ENCODE measurements at regions not wholly inside any gene's neighbourhood (a gene's known extent, or its start where the extent isn't known, plus 50 kb on each side); places are given as distances from the start of the nearest gene placed in this dataset.
"Not testable (repeated sequence)": the region's sequence is repeated elsewhere in the genome, so short reads cannot be mapped to it uniquely, and the experiment has no call there.

GRCh38 chr16:22651111-22651817, 140.6 kb downstream of the NPIPB5 start:
- H3K4me1 ChIP-seq (replicated peaks in 1 of 2; ENCODE audit: control insufficient read depth in 2 of 2, insufficient read depth in 2 of 2, low read length in 2 of 2); H3K9ac ChIP-seq (ENCODE audit: insufficient read depth in 1 of 2, low read depth in 2 of 2, low read length in 2 of 2); H3K4me3 ChIP-seq; BruUV-seq (replicated peaks); intact Hi-C loops (cut with micrococcal nuclease); H3K9me1 ChIP-seq (ENCODE audit: control insufficient read depth, insufficient read depth, low read length); H4K20me1 ChIP-seq (replicated peaks; ENCODE audit: control insufficient read depth, insufficient read depth, low read length); CTCF ChIA-PET (ENCODE audit: low intra/inter-chr PET ratio); in situ Hi-C loops (cut with MboI); H3K36me3 ChIP-seq (ENCODE audit: control insufficient read depth, insufficient read depth, low read length); H3K4me2 ChIP-seq (ENCODE audit: insufficient read depth, low read length); H3K27ac ChIP-seq (ENCODE audit: extremely low read depth, low read depth, low read length); H3K79me2 ChIP-seq (ENCODE audit: control insufficient read depth, insufficient read depth, low read length); FAIRE-seq; H2AFZ ChIP-seq (ENCODE audit: low read depth, low read length); H3K27me3 ChIP-seq (ENCODE audit: control insufficient read depth in 2 of 2, insufficient read depth in 2 of 2, low read length in 2 of 2); H3K9me3 ChIP-seq (replicated peaks; ENCODE audit: control insufficient read depth, insufficient read depth, low read depth, low read length); ATAC-seq; DNase-seq (ENCODE audit: extremely low read depth in 1 of 4, low spot score in 3 of 4): not testable (repeated sequence)
- POLR2A ChIA-PET: interaction anchor here (1.1 kb wide), 1 partner anchor 16 kb away, joined by 3 read pairs; no protein-coding TSS in a partner anchor
- under 1% methylated on average over 6 of the region's 6 CpGs for WGBS (ENCODE audit: insufficient coverage, low coverage, missing lambda C conversion rate)
- peak; percentile 72 for TF ChIP-seq ZNF146 (CRISPR knock-in tag; IDR thresholded peaks at IDR 0.05; ENCODE audit: unreplicated experiment)

DNA sequence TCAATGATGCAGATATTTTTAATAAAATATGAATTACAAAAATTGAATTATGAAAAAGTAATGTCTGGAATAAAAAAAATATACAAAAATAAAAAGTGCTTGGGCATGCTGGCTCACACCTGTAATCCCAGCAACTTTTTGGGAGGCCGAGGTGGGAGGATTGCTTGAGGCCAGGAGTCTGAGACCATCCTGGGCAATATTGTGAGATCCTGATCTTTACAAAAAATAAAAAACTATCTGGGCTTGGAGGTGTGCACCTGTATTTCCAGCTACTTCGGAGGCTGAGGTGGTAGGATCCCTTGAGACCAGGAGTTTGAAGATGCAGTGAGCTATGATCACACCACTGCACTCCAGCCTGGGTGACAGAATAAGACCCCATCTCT, 141.8 kb downstream of the NPIPB5 start:
- no peaks in the 10 kb centered on the region for H4K20me1 ChIP-seq (replicated peaks; ENCODE audit: control insufficient read depth, insufficient read depth, low read length)
- H3K9ac ChIP-seq (ENCODE audit: insufficient read depth in 1 of 2, low read depth in 2 of 2, low read length in 2 of 2): no peak overlapping the region
- no peak overlapping the region for H3K4me2 ChIP-seq (ENCODE audit: insufficient read depth, low read length)
- ChIA-PET POLR2A (no interaction called here), CTCF (ENCODE audit: low intra/inter-chr PET ratio) (no interaction called here)
- H2AFZ ChIP-seq (ENCODE audit: low read depth, low read length): no peak overlapping the region
- intact Hi-C loops (cut with micrococcal nuclease) (no loop called here), in situ Hi-C loops (cut with MboI) (no loop called here)
- no peaks in the 10 kb centered on the region for H3K79me2 ChIP-seq (ENCODE audit: control insufficient read depth, insufficient read depth, low read length)
- no peaks in the 10 kb centered on the region for H3K36me3 ChIP-seq (ENCODE audit: control insufficient read depth, insufficient read depth, low read length)
- DNase-seq (ENCODE audit: extremely low read depth in 1 of 4, low spot score in 3 of 4): no peak
- H3K4me3 ChIP-seq: no peak overlapping the region
- WGBS (ENCODE audit: insufficient coverage, low coverage, missing lambda C conversion rate): 0% methylated on average over 2 of the region's 2 CpGs
- no peaks in the 10 kb centered on the region for H3K4me1 ChIP-seq (replicated peaks in 1 of 2; ENCODE audit: control insufficient read depth in 2 of 2, insufficient read depth in 2 of 2, low read length in 2 of 2)
- H3K27me3 ChIP-seq (ENCODE audit: control insufficient read depth in 2 of 2, insufficient read depth in 2 of 2, low read length in 2 of 2): peaks cover 0 to 2% of the 10 kb centered on the region in 2 experiments; a peak in 1 of 5 replicates
- no peak for FAIRE-seq
- H3K9me1 ChIP-seq (ENCODE audit: control insufficient read depth, insufficient read depth, low read length): no peaks in the 10 kb centered on the region
- TF ChIP-seq POLR2AphosphoS2 (IDR thresholded peaks at IDR 0.05; ENCODE audit: low read length) (no peak), ZNF217 (CRISPR knock-in tag; IDR thresholded peaks at IDR 0.05) (no peak), PREB (CRISPR knock-in tag; IDR thresholded peaks at IDR 0.05) (no peak), ZNF121 (CRISPR knock-in tag; conservative IDR thresholded peaks at IDR 0.05) (no peak), COPS2 (conservative IDR thresholded peaks at IDR 0.05) (no peak), MYNN (IDR thresholded peaks at IDR 0.05) (no peak), MYNN (CRISPR knock-in tag; IDR thresholded peaks at IDR 0.05) (no peak), SMAD4 (CRISPR knock-in tag; conservative IDR thresholded peaks at IDR 0.05) (no peak), GTF2A2 (tag; IDR thresholded peaks at IDR 0.05) (no peak), TEAD1 (CRISPR knock-in tag; IDR thresholded peaks at IDR 0.05) (no peak), TAL1 (IDR thresholded peaks at IDR 0.05) (no peak), RCOR1 (IDR thresholded peaks at IDR 0.05; ENCODE audit: borderline replicate concordance in 1 of 2, low read depth in 2 of 2, low read length in 2 of 2) (no peak), STAT5A (IDR thresholded peaks at IDR 0.05; ENCODE audit: borderline replicate concordance, low read length) (no peak), ELF1 (tag; IDR thresholded peaks at IDR 0.05) (no peak)
- no peak for ATAC-seq
- H3K9me3 ChIP-seq (replicated peaks; ENCODE audit: control insufficient read depth, insufficient read depth, low read depth, low read length): no peaks in the 10 kb centered on the region
- no TSS peak for BruUV-seq (replicated peaks)
- no peak overlapping the region for H3K27ac ChIP-seq (ENCODE audit: extremely low read depth, low read depth, low read length)

Data from K562 (cell line).